Common myeloid progenitor, CD34-positive (primary cell): ENCODE measurements at regions not wholly inside any gene's neighbourhood (a gene's known extent, or its start where the extent isn't known, plus 50 kb on each side); places are given as distances from the start of the nearest gene placed in this dataset.

Source experiments
- CTCF ChIA-PET: fragments of 350-600 bp; sonication (Branson Sonifier 250); formaldehyde crosslinking; loops from one replicate; lab custom pipeline; 2021; ENCODE audit warnings: antibody characterized with exemption; lab: Charles Lee
- POLR2A ChIA-PET: fragments of 350-600 bp; sonication (Branson Sonifier 250); formaldehyde crosslinking; loops from one replicate; lab custom pipeline; 2021; ENCODE audit warnings: antibody characterized with exemption; lab: Charles Lee
- DNase-seq, 3 donors: peaks; one replicate each; pipeline versions ENCODE4 v3.0.0 to v3.0.0-alpha.2; 2013
- H3K27ac ChIP-seq, 2 experiments: 1 replicate in 1 of 2; 2 replicates in 1 of 2; pipeline ENCODE4 v1.7.0; 2013; ENCODE audit warnings: inconsistent platforms in 2 of 2, low read length in 2 of 2, mild to moderate bottlenecking in 2 of 2, low read depth in 1 of 2, moderate library complexity in 1 of 2; ENCODE audit not compliant: severe bottlenecking in 2 of 2, insufficient read depth in 1 of 2, poor library complexity in 1 of 2
- H3K27me3 ChIP-seq, 5 experiments: replicated peaks in 2 of 5; 1 replicate in 3 of 5; 2 replicates in 2 of 5; pipeline versions ENCODE4 v1.6.1 to v1.7.0; 2013; ENCODE audit warnings: low read length in 4 of 5, mild to moderate bottlenecking in 2 of 5, moderate library complexity in 2 of 5, inconsistent platforms in 1 of 5; ENCODE audit not compliant: insufficient read depth in 5 of 5, control insufficient read depth in 4 of 5
- H3K36me3 ChIP-seq, 4 experiments: 1 replicate in 2 of 4; 2 replicates in 2 of 4; pipeline versions ENCODE4 v1.6.1 to v1.7.0; 2013; ENCODE audit warnings: low read length in 3 of 4, control low read depth in 1 of 4, mild to moderate bottlenecking in 1 of 4; ENCODE audit not compliant: control insufficient read depth in 4 of 4, insufficient read depth in 4 of 4
- H3K4me1 ChIP-seq, 4 experiments: 1 replicate in 3 of 4; 2 replicates in 1 of 4; pipeline versions ENCODE4 v1.6.1 to v1.7.1; 2013; ENCODE audit warnings: low read length in 3 of 4, mild to moderate bottlenecking in 3 of 4, control low read depth in 1 of 4, inconsistent platforms in 1 of 4, moderate library complexity in 1 of 4; ENCODE audit not compliant: control insufficient read depth in 4 of 4, insufficient read depth in 4 of 4; ENCODE audit errors: control extremely low read depth in 1 of 4
- H3K4me3 ChIP-seq, 7 experiments: 1 replicate in 4 of 7; 2 replicates in 3 of 7; pipeline versions ENCODE4 v1.5.1 to v1.7.0; 2013; ENCODE audit warnings: mild to moderate bottlenecking in 7 of 7, low read length in 6 of 7, moderate library complexity in 6 of 7, inconsistent platforms in 2 of 7, low read depth in 2 of 7, control low read depth in 1 of 7; ENCODE audit not compliant: insufficient read depth in 4 of 7, control insufficient read depth in 1 of 7; ENCODE audit errors: extremely low read depth in 1 of 7
- H3K9me3 ChIP-seq, 5 experiments: 1 replicate in 4 of 5; 2 replicates in 1 of 5; pipeline versions ENCODE4 v1.6.1 to v1.7.1; 2013; ENCODE audit warnings: low read length in 4 of 5, mild to moderate bottlenecking in 2 of 5, inconsistent platforms in 1 of 5, low read depth in 1 of 5, moderate library complexity in 1 of 5; ENCODE audit not compliant: control insufficient read depth in 4 of 5, insufficient read depth in 2 of 5; ENCODE audit errors: control extremely low read depth in 1 of 5
- WGBS: methylation state at CpG from one replicate; pipeline ENCODE4 v1.1.5; 2013; ENCODE audit not compliant: insufficient coverage; 5-methylcytosine and 5-hydroxymethylcytosine counted together

DNA sequence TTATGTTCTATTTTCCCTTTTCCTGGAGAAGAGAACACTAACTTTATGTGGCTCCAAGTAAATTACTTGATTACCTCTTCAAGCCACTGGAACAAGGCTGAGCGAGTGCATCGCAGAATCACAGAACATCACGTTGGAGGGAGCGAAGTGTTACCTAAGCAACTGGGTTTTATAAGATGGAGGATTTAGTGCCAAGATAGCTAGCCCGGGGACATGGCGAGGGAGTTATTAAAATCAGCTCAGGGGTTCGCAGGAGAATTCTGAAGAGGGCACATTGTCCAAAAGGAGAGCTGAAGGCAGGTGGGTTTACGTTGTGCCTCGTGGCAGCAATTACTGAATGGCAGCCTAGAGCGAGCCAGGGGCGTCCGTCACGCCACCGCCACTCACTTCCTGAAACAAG, 563.2 kb upstream of the ADAMTS16 start:
- POLR2A ChIA-PET: no interaction called here
- no peaks in the 10 kb centered on the region for H3K36me3 ChIP-seq
- no peak overlapping the region for H3K27ac ChIP-seq
- 78% methylated on average over 9 of the region's 14 CpGs for WGBS
- no peaks in the 10 kb centered on the region for H3K27me3 ChIP-seq
- DNase-seq: no peak
- H3K9me3 ChIP-seq: peaks cover 0 to 5% (median 0%) of the 10 kb centered on the region in 5 experiments
- H3K4me3 ChIP-seq: no peak overlapping the region
- CTCF ChIA-PET: no interaction called here
- H3K4me1 ChIP-seq: no peaks in the 10 kb centered on the region

DNA sequence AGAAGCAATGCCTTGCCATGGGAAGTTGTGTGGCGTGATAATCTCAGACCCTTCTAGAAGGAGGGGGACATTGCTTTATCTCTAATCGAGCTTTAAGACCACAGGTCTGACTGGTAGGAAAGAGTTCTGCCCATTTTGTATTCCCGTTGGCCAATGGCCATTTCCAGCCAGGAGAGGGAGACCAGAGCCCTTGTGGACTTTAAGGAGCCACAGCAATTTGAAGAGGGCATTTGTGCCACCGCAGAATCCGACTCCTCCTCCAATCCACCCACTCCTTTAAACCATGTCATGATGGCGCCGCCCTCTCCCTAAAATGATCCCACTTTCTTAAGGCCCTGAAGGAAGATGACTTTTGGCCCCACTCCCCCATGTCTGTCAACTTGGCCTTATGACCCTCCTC, 560.5 kb upstream of the ADAMTS16 start:
- DNase-seq: no peak
- Histone ChIP-seq H3K4me3 (no peak overlapping the region), H3K27me3 (no peaks in the 10 kb centered on the region), H3K36me3 (no peaks in the 10 kb centered on the region), H3K9me3 (peaks cover 0 to 5% (median 0%) of the 10 kb centered on the region in 5 experiments), H3K4me1 (no peaks in the 10 kb centered on the region), H3K27ac (no peak overlapping the region)
- CTCF ChIA-PET: no interaction called here
- WGBS: 100% methylated on average over 3 of the region's 7 CpGs
- POLR2A ChIA-PET: no interaction called here

DNA sequence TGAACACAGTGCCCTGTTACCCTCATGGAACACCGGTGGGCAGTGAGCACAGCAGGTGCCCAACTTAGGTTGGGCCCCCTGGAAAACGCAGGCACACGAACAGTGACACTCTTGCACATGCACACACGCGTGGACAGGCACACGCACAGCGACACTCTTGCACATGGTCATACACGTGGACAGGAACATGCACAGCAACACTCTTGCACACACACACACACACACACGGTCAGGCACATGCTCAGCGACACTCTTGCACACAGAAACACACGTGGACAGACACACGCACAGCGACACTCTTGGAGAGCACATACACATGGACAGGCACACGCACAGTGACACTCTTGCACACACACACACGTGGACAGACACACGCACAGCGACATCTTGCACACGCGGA, 559.4 kb upstream of the ADAMTS16 start:
- WGBS: 94% methylated on average over 18 of the region's 19 CpGs
- no peaks in the 10 kb centered on the region for H3K36me3 ChIP-seq
- H3K4me3 ChIP-seq: no peak overlapping the region
- CTCF ChIA-PET: no interaction called here
- no peak for DNase-seq
- no peaks in the 10 kb centered on the region for H3K27me3 ChIP-seq
- H3K9me3 ChIP-seq: peaks cover 0 to 5% (median 0%) of the 10 kb centered on the region in 5 experiments
- no peak overlapping the region for H3K27ac ChIP-seq
- POLR2A ChIA-PET: no interaction called here
- H3K4me1 ChIP-seq: no peaks in the 10 kb centered on the region

DNA sequence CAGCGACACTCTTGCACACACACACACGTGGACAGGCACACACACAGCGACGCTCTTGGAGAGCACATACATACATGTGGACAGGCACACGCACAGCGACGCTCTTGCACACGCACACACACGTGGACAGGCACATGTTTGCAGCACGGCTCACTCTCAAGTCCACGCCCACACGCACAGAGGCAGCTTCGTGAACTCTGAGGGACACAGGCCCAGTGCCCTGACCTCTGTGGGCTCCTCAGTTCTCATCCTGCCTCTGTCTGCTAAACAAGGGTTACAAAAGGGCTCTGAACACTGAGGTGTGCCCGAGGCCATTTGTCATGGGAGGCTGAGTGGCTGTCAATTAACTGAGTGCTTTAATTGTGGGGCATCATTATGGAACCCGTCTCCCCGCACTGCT, 558.8 kb upstream of the ADAMTS16 start:
- Histone ChIP-seq H3K4me3 (no peak overlapping the region), H3K9me3 (peaks cover 0 to 5% (median 0%) of the 10 kb centered on the region in 5 experiments), H3K27me3 (no peaks in the 10 kb centered on the region), H3K27ac (no peak overlapping the region), H3K36me3 (no peaks in the 10 kb centered on the region), H3K4me1 (no peaks in the 10 kb centered on the region)
- no peak for DNase-seq
- POLR2A ChIA-PET: no interaction called here
- CTCF ChIA-PET: no interaction called here
- 95% methylated on average over 16 of the region's 16 CpGs for WGBS

DNA sequence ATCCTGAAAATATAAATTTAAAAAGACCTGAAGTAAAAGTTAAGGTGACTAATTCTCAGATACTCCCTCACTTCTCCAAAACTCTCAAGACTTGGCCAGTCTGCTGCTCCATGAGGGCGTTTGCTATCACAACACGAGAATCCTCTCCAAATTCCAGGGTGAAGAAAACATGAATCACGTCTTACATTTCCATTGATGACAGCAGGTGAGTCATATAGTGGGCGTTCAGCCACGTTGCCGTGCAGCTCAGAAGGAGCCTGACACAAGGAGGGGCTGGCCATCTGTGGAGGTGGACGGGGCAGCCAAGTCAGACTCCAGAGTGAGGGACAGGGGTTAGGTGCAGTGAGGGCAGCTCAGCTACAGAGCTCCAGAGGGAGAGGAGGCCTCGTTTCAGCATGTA, 555.1 kb upstream of the ADAMTS16 start:
- H3K27me3 ChIP-seq: no peaks in the 10 kb centered on the region
- H3K4me3 ChIP-seq: no peak overlapping the region
- peaks cover 0 to 5% (median 0%) of the 10 kb centered on the region in 5 experiments for H3K9me3 ChIP-seq
- H3K36me3 ChIP-seq: no peaks in the 10 kb centered on the region
- ChIA-PET POLR2A (no interaction called here), CTCF (no interaction called here)
- DNase-seq: no peak
- whole genome bisulfite sequencing: 91% methylated on average over 8 of the region's 8 CpGs
- H3K4me1 ChIP-seq: no peaks in the 10 kb centered on the region
- no peak overlapping the region for H3K27ac ChIP-seq

DNA sequence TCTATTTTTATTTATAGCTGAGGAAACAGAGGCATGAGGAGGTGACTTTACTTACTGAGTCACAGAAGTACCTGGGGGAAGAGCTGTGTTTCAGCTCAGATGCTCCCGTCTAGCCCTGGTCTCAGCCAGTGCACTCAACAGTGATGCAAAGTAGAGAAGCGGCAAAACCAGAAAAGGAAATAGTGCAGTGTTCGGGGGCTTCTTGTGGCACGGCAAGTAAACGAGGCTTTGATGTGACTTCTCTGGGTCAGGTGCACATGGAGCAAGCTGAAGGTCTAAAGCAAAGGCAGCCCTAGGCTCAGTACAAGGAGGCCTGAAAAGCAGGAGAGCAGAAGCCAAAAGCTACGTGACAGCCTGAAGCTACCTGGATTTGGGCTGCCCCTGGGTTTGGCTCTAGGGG, 526.7 kb upstream of the ADAMTS16 start:
- H3K27ac ChIP-seq: no peak overlapping the region
- DNase-seq: no peak
- ChIA-PET CTCF (no interaction called here), POLR2A (no interaction called here)
- H3K9me3 ChIP-seq: no peaks in the 10 kb centered on the region
- H3K4me3 ChIP-seq: no peak overlapping the region
- WGBS: 93% methylated on average over 6 of the region's 6 CpGs
- H3K4me1 ChIP-seq: no peaks in the 10 kb centered on the region
- no peaks in the 10 kb centered on the region for H3K36me3 ChIP-seq
- no peaks in the 10 kb centered on the region for H3K27me3 ChIP-seq

DNA sequence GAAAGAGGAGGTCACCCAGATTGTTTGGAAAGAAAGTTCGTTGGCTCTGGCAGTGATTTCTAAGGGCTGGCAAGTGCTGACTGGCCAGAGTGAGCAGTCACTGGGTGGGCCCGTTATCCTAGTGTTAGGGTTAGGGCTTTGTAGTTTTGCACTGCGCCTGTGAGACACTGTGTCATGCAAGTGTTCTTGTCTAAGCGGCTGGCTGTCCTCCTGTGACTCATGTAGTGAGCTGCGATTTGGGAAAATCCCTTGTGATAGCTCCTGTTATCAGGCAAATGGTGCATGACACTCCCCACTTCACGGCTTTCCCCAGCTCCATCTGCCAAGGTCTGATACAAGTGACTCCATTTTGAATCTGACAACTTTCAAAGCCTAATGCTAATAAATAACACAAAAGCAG, 526.0 kb upstream of the ADAMTS16 start:
- Histone ChIP-seq H3K9me3 (no peaks in the 10 kb centered on the region), H3K36me3 (no peaks in the 10 kb centered on the region), H3K27ac (no peak overlapping the region), H3K4me1 (no peaks in the 10 kb centered on the region), H3K27me3 (no peaks in the 10 kb centered on the region), H3K4me3 (no peak overlapping the region)
- no peak for DNase-seq
- 90% methylated on average over 6 of the region's 6 CpGs for WGBS
- ChIA-PET CTCF (no interaction called here), POLR2A (no interaction called here)
